ENCODE measurements at regions not wholly inside any gene's neighbourhood (a gene's known extent, or its start where the extent isn't known, plus 50 kb on each side); places are given as distances from the start of the nearest gene placed in this dataset.

GRCh38 chr13:62113179-62113578 is 697.5 kb upstream of the PCDH20 start:
- no peak for TF ChIP-seq CTCF (IDR thresholded peaks at IDR 0.05; ENCODE audit: insufficient read depth, low read depth, low read length)
- no peak for TF ChIP-seq EZH2 (IDR thresholded peaks at IDR 0.05; ENCODE audit: insufficient read depth, low read length)

All from astrocyte (in vitro differentiated cells and primary cell).